ENCODE measurements at regions not wholly inside any gene's neighbourhood (a gene's known extent, or its start where the extent isn't known, plus 50 kb on each side); places are given as distances from the start of the nearest gene placed in this dataset.

DNA sequence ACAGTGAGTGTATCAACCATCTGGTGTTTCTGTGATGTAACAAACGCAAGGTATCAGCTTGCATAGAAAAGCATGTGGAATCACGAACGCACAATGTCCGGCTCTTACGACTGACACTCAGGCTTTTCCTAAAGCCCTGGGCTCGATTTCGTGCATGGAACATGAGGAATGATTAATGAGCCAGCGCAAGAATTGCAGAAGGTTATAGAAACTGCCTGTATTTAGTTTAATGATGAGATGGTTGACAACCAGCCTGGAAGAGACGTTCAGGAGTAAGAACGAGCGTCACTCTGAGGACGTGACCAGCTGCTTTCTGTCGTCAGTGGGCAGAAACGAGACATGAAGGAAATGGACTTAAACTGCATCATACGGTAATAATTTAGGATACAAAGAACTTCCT lies 497.6 kb downstream of the IRX1 start:
- H3K4me3 ChIP-seq (replicated peaks in 1 of 3) = no peak overlapping the region

DNA sequence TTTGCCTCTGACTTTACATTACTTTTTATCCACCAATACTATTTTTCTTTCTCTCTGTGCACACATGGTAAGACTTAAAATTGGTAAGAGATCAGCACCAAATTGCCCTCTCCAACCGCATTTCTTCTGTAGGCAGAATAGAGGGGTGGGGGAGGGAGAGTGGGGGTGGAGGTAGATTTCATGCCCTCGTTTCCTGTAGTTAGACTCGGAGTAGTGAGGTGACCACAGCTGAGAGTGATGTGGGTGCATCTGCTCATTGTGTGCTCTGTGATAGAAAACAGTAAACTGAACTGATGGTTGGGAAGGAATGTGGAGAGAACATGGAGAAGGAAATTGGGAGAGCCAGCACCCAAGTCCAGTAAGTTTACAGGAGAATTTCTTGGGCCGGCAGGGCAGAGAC lies 498.3 kb downstream of the IRX1 start:
- Histone ChIP-seq H3K27me3 (no peaks in the 10 kb centered on the region), H3K9me3 (no peaks in the 10 kb centered on the region), H3K36me3 (no peaks in the 10 kb centered on the region), H3K4me1 (no peaks in the 10 kb centered on the region), H3K4me3 (replicated peaks in 1 of 3) (no peak overlapping the region), H3K27ac (no peak overlapping the region)
- intact Hi-C loops (cut with DNase I) = no loop called here
- no peak for DNase-seq
- TF ChIP-seq POLR2A (IDR thresholded peaks at IDR 0.05) = no peak
- TF ChIP-seq, protein P1, sequence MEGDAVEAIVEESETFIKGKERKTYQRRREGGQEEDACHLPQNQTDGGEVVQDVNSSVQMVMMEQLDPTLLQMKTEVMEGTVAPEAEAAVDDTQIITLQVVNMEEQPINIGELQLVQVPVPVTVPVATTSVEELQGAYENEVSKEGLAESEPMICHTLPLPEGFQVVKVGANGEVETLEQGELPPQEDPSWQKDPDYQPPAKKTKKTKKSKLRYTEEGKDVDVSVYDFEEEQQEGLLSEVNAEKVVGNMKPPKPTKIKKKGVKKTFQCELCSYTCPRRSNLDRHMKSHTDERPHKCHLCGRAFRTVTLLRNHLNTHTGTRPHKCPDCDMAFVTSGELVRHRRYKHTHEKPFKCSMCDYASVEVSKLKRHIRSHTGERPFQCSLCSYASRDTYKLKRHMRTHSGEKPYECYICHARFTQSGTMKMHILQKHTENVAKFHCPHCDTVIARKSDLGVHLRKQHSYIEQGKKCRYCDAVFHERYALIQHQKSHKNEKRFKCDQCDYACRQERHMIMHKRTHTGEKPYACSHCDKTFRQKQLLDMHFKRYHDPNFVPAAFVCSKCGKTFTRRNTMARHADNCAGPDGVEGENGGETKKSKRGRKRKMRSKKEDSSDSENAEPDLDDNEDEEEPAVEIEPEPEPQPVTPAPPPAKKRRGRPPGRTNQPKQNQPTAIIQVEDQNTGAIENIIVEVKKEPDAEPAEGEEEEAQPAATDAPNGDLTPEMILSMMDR (IDR thresholded peaks at IDR 0.05) = no peak
- 81 to 89% methylated on average over 4 of the region's 4 CpGs for WGBS, 2 donors

More for the DNA sequence above, 497.6 kb downstream of the IRX1 start:
- Histone ChIP-seq H3K9me3 (no peaks in the 10 kb centered on the region), H3K4me1 (no peaks in the 10 kb centered on the region), H3K36me3 (no peaks in the 10 kb centered on the region), H3K27me3 (no peaks in the 10 kb centered on the region), H3K27ac (no peak overlapping the region)
- DNase-seq = no peak
- TF ChIP-seq, protein P1 (IDR thresholded peaks at IDR 0.05) = no peak
- no peak for TF ChIP-seq POLR2A (IDR thresholded peaks at IDR 0.05)
- intact Hi-C loops (cut with DNase I) = no loop called here
- WGBS, 2 donors = 79 to 84% methylated on average over 15 of the region's 15 CpGs

DNA sequence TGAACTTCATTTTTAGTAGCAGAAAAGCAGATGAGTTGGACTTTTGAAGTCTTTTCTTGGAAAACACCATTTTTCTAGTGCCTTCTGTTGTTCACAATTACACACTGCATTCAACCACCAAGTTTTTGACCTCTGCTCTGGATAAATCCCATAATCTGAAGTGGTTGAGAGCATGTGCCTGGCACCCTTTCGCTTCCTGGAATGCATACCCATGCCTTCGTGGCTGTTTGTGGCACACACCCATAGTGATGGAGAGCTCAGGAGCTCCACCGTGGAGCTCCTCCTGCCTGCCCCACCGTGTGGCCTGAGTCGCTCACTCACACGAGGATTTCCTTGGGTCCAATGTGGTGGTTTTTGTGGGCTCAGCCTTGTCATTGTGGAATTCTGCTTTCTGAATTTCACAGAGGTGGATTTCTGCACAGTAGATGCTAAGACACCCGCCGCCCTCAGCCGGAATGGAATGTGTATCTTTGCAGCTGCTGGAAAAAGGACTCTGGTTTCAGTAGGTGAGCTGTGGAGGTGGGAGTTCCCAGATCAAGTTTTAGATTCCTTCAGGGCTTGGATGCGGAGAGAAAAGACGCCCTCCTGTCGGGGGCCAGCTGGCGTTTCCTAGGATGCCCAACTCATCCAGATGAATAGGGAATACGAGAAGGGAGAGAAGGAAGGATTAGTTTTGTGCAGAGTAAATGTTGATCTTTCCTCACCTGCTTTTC lies 500.4 kb downstream of the IRX1 start:
- H3K36me3 ChIP-seq = no peaks in the 10 kb centered on the region
- no peak overlapping the region for H3K4me3 ChIP-seq (replicated peaks in 1 of 3)
- no peaks in the 10 kb centered on the region for H3K9me3 ChIP-seq
- TF ChIP-seq, protein P1 (IDR thresholded peaks at IDR 0.05) = no peak
- no peak for TF ChIP-seq POLR2A (IDR thresholded peaks at IDR 0.05)
- H3K27me3 ChIP-seq = no peaks in the 10 kb centered on the region
- no peaks in the 10 kb centered on the region for H3K4me1 ChIP-seq
- intact Hi-C loops (cut with DNase I) = no loop called here
- H3K27ac ChIP-seq = no peak overlapping the region
- DNase-seq = no peak
- WGBS, 2 donors = 71 to 76% methylated on average over 14 of the region's 14 CpGs

DNA sequence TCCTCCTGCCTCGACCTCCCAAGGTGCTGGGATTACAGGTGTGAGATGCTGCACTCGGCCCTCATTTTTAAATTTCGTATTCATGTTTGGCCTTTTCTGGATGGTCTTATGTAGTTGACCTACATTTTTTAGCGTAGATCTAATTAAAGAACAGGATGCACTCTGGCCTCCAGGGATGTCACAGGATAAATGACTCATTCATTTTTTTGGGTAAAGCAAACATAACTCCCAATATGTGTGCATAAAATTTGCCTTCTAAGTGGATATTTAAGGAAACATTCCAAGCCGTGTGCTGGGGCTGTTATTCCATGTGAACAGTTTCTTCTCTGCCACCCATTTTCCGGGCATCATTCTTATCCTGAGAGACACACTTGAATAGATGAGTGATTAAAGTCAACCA lies 501.6 kb downstream of the IRX1 start:
- Histone ChIP-seq H3K9me3 (no peaks in the 10 kb centered on the region), H3K4me3 (replicated peaks in 1 of 3) (no peak overlapping the region), H3K4me1 (no peaks in the 10 kb centered on the region), H3K27me3 (no peaks in the 10 kb centered on the region), H3K36me3 (no peaks in the 10 kb centered on the region), H3K27ac (no peak overlapping the region)
- no peak for DNase-seq
- intact Hi-C loops (cut with DNase I) = no loop called here
- 73 to 74% methylated on average over 6 of the region's 6 CpGs for WGBS, 2 donors
- TF ChIP-seq POLR2A (IDR thresholded peaks at IDR 0.05) = no peak
- TF ChIP-seq, protein P1 (IDR thresholded peaks at IDR 0.05) = no peak

DNA sequence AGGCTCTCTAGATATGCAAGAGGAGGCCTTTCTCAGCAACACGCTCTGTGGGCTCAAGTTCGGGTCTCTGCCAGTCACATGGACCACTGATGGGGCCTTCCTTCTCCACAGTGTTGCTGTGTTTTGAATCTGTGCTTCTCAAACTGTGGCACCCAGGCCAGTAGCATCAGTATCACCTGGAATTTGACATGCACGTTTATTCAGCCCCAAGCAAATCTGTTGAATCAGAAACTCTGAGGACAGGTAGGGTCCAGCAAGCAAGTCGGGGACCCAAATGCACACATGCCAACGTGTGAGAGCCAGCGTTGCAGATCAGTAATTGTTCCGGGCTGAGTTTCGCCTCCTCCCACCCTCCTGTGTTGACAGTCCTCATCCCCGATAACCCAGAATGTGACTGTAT lies 502.6 kb downstream of the IRX1 start:
- no peak for TF ChIP-seq POLR2A (IDR thresholded peaks at IDR 0.05)
- TF ChIP-seq, protein P1 (IDR thresholded peaks at IDR 0.05) = no peak
- WGBS, 2 donors = 88 to 91% methylated on average over 8 to 9 of the region's 9 CpGs
- H3K4me3 ChIP-seq (replicated peaks in 1 of 3) = no peak overlapping the region
- no peaks in the 10 kb centered on the region for H3K36me3 ChIP-seq
- DNase-seq = no peak
- no peaks in the 10 kb centered on the region for H3K27me3 ChIP-seq
- no peaks in the 10 kb centered on the region for H3K9me3 ChIP-seq
- intact Hi-C loops (cut with DNase I) = no loop called here
- no peak overlapping the region for H3K27ac ChIP-seq
- H3K4me1 ChIP-seq = no peaks in the 10 kb centered on the region

Measured in thyroid gland (tissue), 4 donors.